Endothelial cell of umbilical vein (primary cell): ENCODE measurements at regions not wholly inside any gene's neighbourhood (a gene's known extent, or its start where the extent isn't known, plus 50 kb on each side); places are given as distances from the start of the nearest gene placed in this dataset.

ENCODE experiments used
- BruUV-seq: library from RNA; stranded (reverse); fragments of 400-500 nt; replicated peaks from 2 replicates; lab custom pipeline; 2021; lab: Mats Ljungman, UMichigan
- CTCF ChIA-PET: fragments of 300-600, 350-600 bp; sonication (Branson Sonifier 250); formaldehyde crosslinking; loops from one replicate; lab custom pipeline; 2021; ENCODE audit warnings: antibody characterized with exemption, inconsistent platforms; lab: Charles Lee
- POLR2A ChIA-PET: fragments of 300-600, 350-600 bp; sonication (Branson Sonifier 250); formaldehyde crosslinking; loops from one replicate; lab custom pipeline; 2021; ENCODE audit warnings: antibody characterized with exemption, inconsistent platforms; lab: Charles Lee
- DNase-seq: peaks from one replicate; pipeline ENCODE4 v3.0.0-alpha.2; 2011; ENCODE audit warnings: low read depth, low spot score
- FAIRE-seq: peaks from 2 replicates; lab custom pipeline; 2011; peaks lifted over from hg19 to GRCh38; lab: Jason Lieb, UNC
- H2AFZ ChIP-seq: 2 replicates; pipeline ENCODE4 v1.6.0; 2012; ENCODE audit warnings: low read depth, low read length, control low read depth, inconsistent platforms
- H3K27ac ChIP-seq: 2 replicates; pipeline ENCODE4 v1.5.1; 2011; ENCODE audit warnings: low read depth, mild to moderate bottlenecking, control low read depth, low read length, moderate library complexity; ENCODE audit not compliant: insufficient read depth
- H3K27me3 ChIP-seq, 2 experiments: 2 replicates each; pipeline versions ENCODE4 v1.6.0 to v1.6.1; 2011; ENCODE audit warnings: low read length in 2 of 2, mixed read lengths in 1 of 2; ENCODE audit not compliant: control insufficient read depth in 2 of 2, insufficient read depth in 2 of 2
- H3K36me3 ChIP-seq, 2 experiments: 2 replicates in 1 of 2; 3 replicates in 1 of 2; pipeline ENCODE4 v1.5.1; 2011; ENCODE audit warnings: low read length in 2 of 2, mild to moderate bottlenecking in 1 of 2, moderate library complexity in 1 of 2; ENCODE audit not compliant: control insufficient read depth in 2 of 2, insufficient read depth in 2 of 2; ENCODE audit errors: extremely low read depth in 1 of 2
- H3K4me1 ChIP-seq: 3 replicates; pipeline ENCODE4 v1.5.1; 2011; ENCODE audit warnings: mild to moderate bottlenecking, low read length; ENCODE audit not compliant: control insufficient read depth, insufficient read depth; ENCODE audit errors: extremely low read depth
- H3K4me2 ChIP-seq: 2 replicates; pipeline ENCODE4 v1.6.1; 2011; ENCODE audit warnings: low read length, control low read depth, mixed read lengths; ENCODE audit not compliant: insufficient read depth
- H3K4me3 ChIP-seq, 3 experiments: fragments of 200-600 bp in 1 of 3; sonication (generic), shearing (Covaris generic) in 1 of 3; replicated peaks in 1 of 3; 2 replicates each; pipeline ENCODE4 v1.5.1; 2011 to 2016; ENCODE audit warnings: control low read depth in 3 of 3, low read length in 3 of 3, mild to moderate bottlenecking in 2 of 3, inconsistent platforms in 1 of 3, low read depth in 1 of 3, moderate library complexity in 1 of 3; ENCODE audit not compliant: insufficient read depth in 1 of 3
- H3K79me2 ChIP-seq: 2 replicates; pipeline ENCODE4 v1.6.0; 2012; ENCODE audit warnings: low read length, inconsistent platforms; ENCODE audit not compliant: control insufficient read depth, insufficient read depth
- H3K9ac ChIP-seq: replicated peaks from 2 replicates; pipeline ENCODE3; 2011; ENCODE audit warnings: low read length, control low read depth; ENCODE audit not compliant: insufficient read depth; ENCODE audit errors: extremely low read depth
- H3K9me1 ChIP-seq: replicated peaks from 3 replicates; pipeline ENCODE4 v1.6.0; 2011; ENCODE audit warnings: mild to moderate bottlenecking, low read length; ENCODE audit not compliant: control insufficient read depth, insufficient read depth; ENCODE audit errors: extremely low read depth
- H3K9me3 ChIP-seq: replicated peaks from 2 replicates; pipeline ENCODE4 v1.5.1; 2012; ENCODE audit warnings: low read length, inconsistent platforms; ENCODE audit not compliant: control insufficient read depth, insufficient read depth
- H4K20me1 ChIP-seq: replicated peaks from 2 replicates; pipeline ENCODE3; 2011; ENCODE audit warnings: mild to moderate bottlenecking, low read length; ENCODE audit not compliant: control insufficient read depth, insufficient read depth; ENCODE audit errors: extremely low read depth
- EZH2 ChIP-seq: IDR thresholded peaks from 2 replicates; pipeline ENCODE4 v1.6.1; 2012; ENCODE audit warnings: borderline replicate concordance, low read depth, mild to moderate bottlenecking, moderate library complexity, low read length, inconsistent platforms; ENCODE audit not compliant: severe bottlenecking
- FOS ChIP-seq: IDR thresholded peaks from 2 replicates; pipeline ENCODE4 v1.6.1; 2011; ENCODE audit warnings: mild to moderate bottlenecking, low read length, moderate library complexity, borderline replicate concordance; ENCODE audit not compliant: insufficient read depth
- GATA2 ChIP-seq: IDR thresholded peaks from 2 replicates; pipeline ENCODE4 v1.7.0; 2011; ENCODE audit warnings: low read depth, mild to moderate bottlenecking, moderate library complexity, mixed read lengths, low read length; ENCODE audit not compliant: insufficient read length, insufficient read depth
- JUN ChIP-seq: IDR thresholded peaks from 2 replicates; pipeline ENCODE4 v1.6.1; 2011; ENCODE audit warnings: borderline replicate concordance, low read depth; ENCODE audit not compliant: insufficient read length, insufficient read depth
- MYC ChIP-seq: IDR thresholded peaks from one replicate; pipeline ENCODE4 v1.6.1; 2011; ENCODE audit warnings: mild to moderate bottlenecking, low read depth, low read length
- POLR2A ChIP-seq: IDR thresholded peaks from 2 replicates; pipeline ENCODE4 v1.6.1; 2012; ENCODE audit warnings: low read depth, mild to moderate bottlenecking, control low read depth, low read length
- POLR2AphosphoS5 ChIP-seq: IDR thresholded peaks from 2 replicates; pipeline ENCODE4 v1.6.1; 2012; ENCODE audit warnings: low read depth, mild to moderate bottlenecking, control low read depth, low read length, moderate library complexity; ENCODE audit not compliant: insufficient read depth
- dilution Hi-C: fragments of 300-500 bp; cut with MboI; formaldehyde crosslinking; loops from one replicate; pipeline ENCODE4 v1.15.0; 2019; ENCODE audit warnings: low sequenced_read_pairs; ENCODE audit not compliant: extremely low pct_ligation_motif_present
- intact Hi-C: fragments of 100-400 bp; cut with micrococcal nuclease; formaldehyde crosslinking; loops from one replicate; pipeline ENCODE4 v1.10.0; 2022
- TF ChIP-seq, protein P1 (sequence below), 2 donors: IDR thresholded peaks; 1 replicate in 1 of 2; 2 replicates in 1 of 2; pipeline ENCODE4 v1.5.1; 2011; ENCODE audit warnings: low read length in 2 of 2, mild to moderate bottlenecking in 2 of 2, moderate library complexity in 2 of 2, control low read depth in 1 of 2, inconsistent platforms in 1 of 2, low read depth in 1 of 2; ENCODE audit not compliant: insufficient read depth in 1 of 2; ENCODE audit errors: extremely low read depth in 1 of 2
- TF ChIP-seq, protein P2 (sequence below): IDR thresholded peaks from 2 replicates; pipeline ENCODE4 v1.6.1; 2011; ENCODE audit not compliant: insufficient read depth, insufficient read length

DNA sequence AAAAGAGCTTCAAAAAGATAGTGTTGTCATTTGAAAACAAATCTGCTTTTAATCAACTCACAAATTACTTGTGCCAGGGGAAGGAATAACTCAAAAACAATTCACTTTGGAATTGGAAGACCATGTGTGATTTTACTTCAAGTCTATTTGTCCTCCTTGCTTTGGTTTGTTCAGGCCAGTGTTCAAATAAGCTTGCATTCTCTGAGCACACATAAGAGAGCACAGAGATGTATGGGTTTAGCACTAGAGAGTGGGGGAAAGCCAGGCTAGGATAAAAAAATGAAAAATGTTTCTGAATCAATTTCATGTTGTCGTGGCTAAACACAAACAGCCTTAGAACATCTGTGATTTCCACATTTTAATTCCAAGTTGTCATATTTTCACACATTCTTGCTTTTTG, 325.7 kb upstream of the LYPLAL1 start:
- dilution Hi-C loops: no loop called here
- H3K4me3 ChIP-seq: no peak overlapping the region
- H4K20me1 ChIP-seq: no peaks in the 10 kb centered on the region
- H3K36me3 ChIP-seq: no peaks in the 10 kb centered on the region
- CTCF ChIA-PET: interaction anchor here (1.2 to 1.4 kb wide), 2 partner anchors 9 to 28 kb away, joined by 3 read pairs; no protein-coding TSS in a partner anchor
- FAIRE-seq (no peak), DNase-seq (no peak)
- no peaks in the 10 kb centered on the region for H3K9me3 ChIP-seq
- H3K4me2 ChIP-seq: no peak overlapping the region
- no peak overlapping the region for H3K27ac ChIP-seq
- intact Hi-C loops: no loop called here
- no peak overlapping the region for H2AFZ ChIP-seq
- H3K79me2 ChIP-seq: no peaks in the 10 kb centered on the region
- H3K9ac ChIP-seq: no peak overlapping the region
- BruUV-seq: no TSS peak
- POLR2A ChIA-PET: no interaction called here
- no peaks in the 10 kb centered on the region for H3K9me1 ChIP-seq
- no peak for TF ChIP-seq EZH2
- TF ChIP-seq GATA2: no peak
- TF ChIP-seq, protein P1, sequence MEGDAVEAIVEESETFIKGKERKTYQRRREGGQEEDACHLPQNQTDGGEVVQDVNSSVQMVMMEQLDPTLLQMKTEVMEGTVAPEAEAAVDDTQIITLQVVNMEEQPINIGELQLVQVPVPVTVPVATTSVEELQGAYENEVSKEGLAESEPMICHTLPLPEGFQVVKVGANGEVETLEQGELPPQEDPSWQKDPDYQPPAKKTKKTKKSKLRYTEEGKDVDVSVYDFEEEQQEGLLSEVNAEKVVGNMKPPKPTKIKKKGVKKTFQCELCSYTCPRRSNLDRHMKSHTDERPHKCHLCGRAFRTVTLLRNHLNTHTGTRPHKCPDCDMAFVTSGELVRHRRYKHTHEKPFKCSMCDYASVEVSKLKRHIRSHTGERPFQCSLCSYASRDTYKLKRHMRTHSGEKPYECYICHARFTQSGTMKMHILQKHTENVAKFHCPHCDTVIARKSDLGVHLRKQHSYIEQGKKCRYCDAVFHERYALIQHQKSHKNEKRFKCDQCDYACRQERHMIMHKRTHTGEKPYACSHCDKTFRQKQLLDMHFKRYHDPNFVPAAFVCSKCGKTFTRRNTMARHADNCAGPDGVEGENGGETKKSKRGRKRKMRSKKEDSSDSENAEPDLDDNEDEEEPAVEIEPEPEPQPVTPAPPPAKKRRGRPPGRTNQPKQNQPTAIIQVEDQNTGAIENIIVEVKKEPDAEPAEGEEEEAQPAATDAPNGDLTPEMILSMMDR (IDR thresholded peaks at IDR 0.05; ENCODE audit: extremely low read depth in 1 of 2, insufficient read depth in 1 of 2, low read depth in 1 of 2, low read length in 2 of 2): no peak
- no peak for TF ChIP-seq POLR2AphosphoS5
- TF ChIP-seq, protein P2, sequence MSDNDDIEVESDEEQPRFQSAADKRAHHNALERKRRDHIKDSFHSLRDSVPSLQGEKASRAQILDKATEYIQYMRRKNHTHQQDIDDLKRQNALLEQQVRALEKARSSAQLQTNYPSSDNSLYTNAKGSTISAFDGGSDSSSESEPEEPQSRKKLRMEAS: no peak
- no peaks in the 10 kb centered on the region for H3K27me3 ChIP-seq
- peaks cover 3% of the 10 kb centered on the region for H3K4me1 ChIP-seq

DNA sequence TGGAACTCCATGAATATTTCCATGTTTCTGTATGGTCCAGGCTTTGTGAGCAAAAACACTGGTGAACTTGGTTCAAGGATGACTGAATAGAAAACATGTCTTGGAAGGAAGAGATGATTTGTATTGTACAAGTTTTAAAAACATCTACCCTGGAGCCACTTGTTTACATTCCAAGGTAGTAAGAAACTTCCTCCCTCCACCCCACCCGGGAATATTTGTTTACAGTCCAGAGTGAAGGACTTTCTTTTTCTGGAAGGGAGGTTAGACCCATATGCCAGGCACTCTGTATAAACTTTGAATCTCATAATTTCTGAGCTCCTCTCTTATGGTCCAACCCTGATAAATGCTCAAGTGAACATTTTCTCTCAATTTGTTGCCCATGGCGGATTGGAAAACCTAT, 323.3 kb upstream of the LYPLAL1 start:
- DNase-seq (no peak), FAIRE-seq (no peak)
- Histone ChIP-seq H3K27ac (no peak overlapping the region), H3K9me1 (no peaks in the 10 kb centered on the region), H4K20me1 (no peaks in the 10 kb centered on the region), H3K4me1 (peaks cover 3% of the 10 kb centered on the region), H3K79me2 (no peaks in the 10 kb centered on the region), H3K4me3 (no peak overlapping the region), H3K9ac (no peak overlapping the region), H3K27me3 (no peaks in the 10 kb centered on the region), H2AFZ (peak overlapping the region; percentile 24), H3K9me3 (no peaks in the 10 kb centered on the region), H3K4me2 (no peak overlapping the region), H3K36me3 (no peaks in the 10 kb centered on the region)
- POLR2A ChIA-PET: no interaction called here
- dilution Hi-C loops (no loop called here), intact Hi-C loops (no loop called here)
- BruUV-seq: no TSS peak
- TF ChIP-seq, protein P2: no peak
- TF ChIP-seq POLR2AphosphoS5 (no peak), POLR2A (no peak), FOS (no peak), GATA2 (no peak), EZH2 (no peak), JUN (no peak), MYC (no peak)
- TF ChIP-seq, protein P1 (IDR thresholded peaks at IDR 0.05; ENCODE audit: extremely low read depth in 1 of 2, insufficient read depth in 1 of 2, low read depth in 1 of 2, low read length in 2 of 2): no peak
- CTCF ChIA-PET: no interaction called here
